Head of caudate nucleus (tissue), 42 donors: ENCODE measurements at regions not wholly inside any gene's neighbourhood (a gene's known extent, or its start where the extent isn't known, plus 50 kb on each side); places are given as distances from the start of the nearest gene placed in this dataset.

Experiments used
- DNase-seq, 42 donors: peaks; one replicate each; pipeline versions ENCODE4 v3.0.0 to v3.0.0-alpha.2; 2020 to 2021; ENCODE audit warnings: mixed read lengths in 7 of 42
- intact Hi-C: fragments of 100-400 bp; cut with DNase I; formaldehyde crosslinking; loops from one replicate; pipeline ENCODE4 v1.15.0; 2022

DNA sequence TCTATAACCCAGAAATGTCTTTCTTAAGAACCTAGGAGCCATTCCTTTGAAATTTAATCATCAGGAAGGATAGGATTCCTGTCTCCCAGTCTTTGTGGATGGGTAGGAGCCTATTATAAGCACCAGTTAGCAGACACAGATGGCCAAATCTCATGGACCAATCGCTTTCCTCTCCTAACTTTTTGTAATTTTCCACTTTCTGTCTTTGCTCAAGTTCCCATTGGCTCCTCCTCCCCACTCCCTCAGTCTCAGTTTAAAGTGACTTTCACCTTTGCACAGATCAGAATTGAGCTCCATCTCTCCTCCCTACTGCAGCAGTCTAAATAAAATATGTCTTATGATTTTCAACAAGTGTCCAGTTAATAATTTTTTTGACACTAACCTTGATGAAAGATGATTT, 192.3 kb downstream of the HS3ST3A1 start:
- intact Hi-C loops: no loop called here
- no peak for DNase-seq

DNA sequence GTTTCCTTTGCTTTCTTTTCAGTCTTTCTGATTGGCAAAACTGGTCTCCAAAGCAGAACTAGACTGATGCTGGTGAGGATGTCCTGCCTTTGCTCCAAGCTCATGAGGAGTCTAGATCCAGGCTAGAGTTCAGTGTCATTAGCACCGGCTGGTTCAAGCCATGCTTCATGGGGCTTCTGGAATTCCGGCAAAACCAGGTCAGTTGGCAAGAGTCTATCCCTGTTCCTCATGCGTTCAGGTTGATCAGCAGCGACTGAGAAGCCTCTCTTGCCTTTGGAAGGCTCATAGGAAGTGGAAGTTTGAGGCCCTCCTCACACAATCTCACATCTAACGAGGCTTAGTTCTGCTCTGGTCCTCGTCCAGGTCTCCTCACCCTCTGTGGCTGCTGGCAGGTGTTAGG, 194.3 kb downstream of the HS3ST3A1 start:
- no peak for DNase-seq
- intact Hi-C loops: no loop called here

DNA sequence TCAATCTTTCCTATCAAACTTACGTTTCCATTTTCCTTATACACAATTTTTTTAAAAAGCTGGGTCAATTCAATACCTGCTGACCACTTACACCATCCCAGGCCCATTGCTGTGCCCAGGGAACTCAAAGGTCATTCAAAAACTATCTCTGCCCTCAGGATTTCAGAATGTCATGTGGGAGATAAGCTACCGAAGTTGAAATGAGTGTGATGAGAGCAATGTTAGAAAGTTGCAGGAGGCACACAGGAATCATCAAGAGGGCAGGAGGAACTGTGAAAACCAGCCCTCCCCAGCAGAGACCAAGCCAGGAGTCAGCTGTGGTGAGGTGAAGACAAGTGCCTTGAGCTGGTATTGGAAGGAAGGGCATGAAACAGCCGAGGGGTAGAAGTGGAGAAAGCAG, 195.9 kb downstream of the HS3ST3A1 start:
- intact Hi-C loops: no loop called here
- DNase-seq: no peak

DNA sequence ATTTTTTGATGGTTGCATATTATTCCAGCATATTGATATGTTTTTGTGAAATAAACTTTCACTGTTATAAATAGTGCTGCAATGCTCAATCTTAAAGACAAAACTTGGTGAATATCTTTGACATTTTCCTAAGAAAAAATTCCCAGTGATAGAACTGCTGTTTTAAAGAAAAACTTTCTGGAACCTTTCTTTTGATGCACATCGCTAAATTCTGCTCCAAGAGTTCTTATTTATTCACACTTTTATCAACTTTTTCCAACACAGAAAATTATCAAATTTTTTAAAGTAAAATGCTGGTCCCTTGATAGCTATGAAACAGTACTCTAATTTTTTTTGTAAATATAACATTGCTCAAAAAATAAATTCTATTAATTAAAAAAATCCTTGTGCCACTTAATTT, 196.6 kb downstream of the HS3ST3A1 start:
- intact Hi-C loops: no loop called here
- DNase-seq: no peak

DNA sequence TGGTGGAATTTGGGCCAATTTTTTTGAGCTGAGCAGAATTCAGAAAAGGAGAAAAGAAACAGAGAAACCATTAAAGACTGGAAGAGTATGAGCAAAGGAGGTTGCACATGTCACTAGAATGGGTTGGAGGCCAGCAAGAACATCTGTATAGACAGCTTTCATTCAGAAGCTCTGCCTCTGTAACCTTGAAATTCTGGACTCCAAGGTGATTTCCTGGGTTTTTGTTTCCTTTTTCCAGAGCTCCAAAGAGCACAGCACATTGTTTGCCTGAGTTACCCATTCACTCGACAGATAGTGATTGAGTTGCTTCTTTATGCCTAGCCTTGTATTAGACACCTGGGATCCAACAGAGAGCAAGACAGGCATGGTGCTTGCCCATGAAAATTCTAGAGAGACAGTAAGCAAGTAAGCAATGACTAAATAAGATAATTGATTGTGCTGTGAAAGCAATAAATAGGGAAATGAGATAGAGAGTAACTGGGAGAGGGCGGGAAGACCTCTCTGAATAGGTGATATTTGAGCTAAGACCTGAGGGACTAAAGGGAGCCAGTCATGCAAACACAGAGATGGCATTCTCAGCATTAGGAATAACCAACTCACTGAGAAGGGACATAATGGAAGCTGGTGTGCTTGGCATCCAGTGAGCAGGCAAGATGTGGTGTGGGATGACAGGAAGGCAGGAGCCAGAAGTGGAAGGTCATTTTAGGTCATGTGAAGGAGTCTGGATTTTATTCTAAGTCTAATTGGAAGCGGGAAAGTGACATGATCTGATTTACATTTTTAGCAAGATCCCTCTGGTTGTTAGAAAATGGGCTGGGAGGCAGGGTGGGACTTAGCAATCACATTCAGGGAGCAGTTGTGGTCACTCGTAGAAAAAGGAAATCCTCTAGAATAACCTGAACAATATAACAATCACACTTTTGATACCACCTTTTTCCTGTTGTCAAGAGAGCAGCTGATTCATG, 197.5 kb downstream of the HS3ST3A1 start:
- intact Hi-C loops: no loop called here
- DNase-seq: no peak

DNA sequence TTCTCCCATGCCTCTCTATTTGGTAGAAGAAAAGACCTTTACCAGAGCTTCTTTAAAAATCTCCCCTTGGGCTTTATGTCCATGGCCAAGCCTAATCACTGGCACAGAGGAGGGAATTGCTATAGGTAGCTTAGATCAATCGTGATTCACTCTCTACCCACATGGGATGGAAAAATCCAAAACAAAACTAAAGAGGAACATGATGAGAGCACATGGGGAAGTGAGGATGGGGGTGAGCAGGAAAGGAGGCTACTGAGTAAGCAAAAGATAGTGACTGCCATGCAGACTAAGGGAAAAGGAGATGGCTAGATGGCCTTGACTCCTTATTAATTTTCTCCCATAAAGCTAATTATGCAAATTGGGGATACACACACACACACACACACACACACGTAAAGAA, 201.2 kb downstream of the HS3ST3A1 start:
- intact Hi-C loops: no loop called here
- no peak for DNase-seq

DNA sequence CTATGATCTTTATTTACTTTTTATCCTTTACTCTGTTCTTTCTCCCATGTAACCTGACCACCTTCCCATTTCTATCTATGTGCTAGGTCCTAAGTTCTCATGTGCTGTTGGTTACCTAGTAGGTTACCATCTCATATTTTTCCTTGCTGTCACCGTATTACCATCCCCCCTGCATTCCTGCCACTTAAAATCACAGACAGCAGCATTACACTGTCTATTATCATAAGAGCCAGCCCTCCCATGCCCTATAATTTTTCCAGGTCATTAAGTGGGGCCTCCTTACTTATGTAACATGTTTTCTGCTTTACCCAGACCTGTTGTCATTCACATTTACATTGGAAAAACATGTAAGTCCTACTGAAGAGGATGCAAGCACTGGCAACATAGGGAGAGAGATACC, 202.9 kb downstream of the HS3ST3A1 start:
- intact Hi-C loops: no loop called here
- DNase-seq: no peak

DNA sequence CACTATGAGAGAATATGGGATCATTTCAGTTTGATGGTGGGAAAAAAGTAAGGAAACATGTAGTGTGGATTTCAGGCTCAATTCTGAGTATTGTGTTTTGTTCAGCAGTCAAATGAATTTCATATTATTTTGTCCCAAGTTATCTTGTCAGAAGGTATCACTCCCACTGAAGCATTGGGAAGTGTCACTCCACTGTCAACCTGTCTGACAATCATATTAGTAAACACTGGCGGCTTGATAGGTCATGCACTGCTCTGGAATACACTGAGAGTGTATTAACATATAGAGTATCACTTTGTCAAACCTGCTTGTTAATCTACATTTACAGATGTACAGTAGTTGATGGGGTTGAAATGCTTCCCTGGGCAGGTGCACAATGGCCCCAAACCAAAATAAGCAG, 203.6 kb downstream of the HS3ST3A1 start:
- intact Hi-C loops: no loop called here
- no peak for DNase-seq

DNA sequence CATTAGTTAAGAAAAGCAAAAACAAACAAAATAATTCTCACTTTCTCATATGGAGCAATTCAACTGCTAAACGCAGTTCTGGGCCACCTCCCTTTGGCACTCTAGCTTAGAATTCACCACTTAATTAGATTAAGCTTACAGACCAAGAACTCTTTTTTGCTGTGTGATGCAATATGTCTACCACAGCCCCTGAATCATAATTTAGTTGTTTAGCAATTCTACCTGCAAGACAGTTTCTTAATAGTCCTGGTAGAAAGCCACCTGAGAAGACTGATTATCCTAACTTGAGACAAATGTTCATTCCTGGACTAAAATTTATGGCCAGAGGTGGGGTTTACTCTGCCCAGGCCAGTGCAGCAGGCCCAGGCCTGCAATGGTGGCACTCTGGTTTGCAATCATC, 205.9 kb downstream of the HS3ST3A1 start:
- DNase-seq: no peak
- intact Hi-C loops: no loop called here

DNA sequence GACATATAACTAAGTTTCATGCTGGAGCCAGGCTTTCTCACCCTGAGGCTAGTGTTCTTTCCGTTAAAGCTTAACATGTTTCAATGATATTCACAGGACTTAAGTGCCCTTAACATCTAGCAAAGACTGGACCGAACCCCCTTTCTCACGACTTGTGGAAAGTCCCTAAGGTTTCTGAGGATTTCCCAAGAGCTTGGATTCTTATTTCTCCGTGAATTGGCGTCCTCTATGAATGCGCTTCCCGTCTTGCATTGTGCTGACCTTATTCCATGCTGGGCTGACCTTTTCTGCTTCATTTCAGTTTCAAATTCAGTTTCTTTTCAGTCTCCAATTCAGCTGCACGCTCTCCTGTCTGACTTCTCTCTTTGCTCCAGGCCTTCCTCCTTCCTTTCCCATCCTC, 206.4 kb downstream of the HS3ST3A1 start:
- intact Hi-C loops: no loop called here
- no peak for DNase-seq

DNA sequence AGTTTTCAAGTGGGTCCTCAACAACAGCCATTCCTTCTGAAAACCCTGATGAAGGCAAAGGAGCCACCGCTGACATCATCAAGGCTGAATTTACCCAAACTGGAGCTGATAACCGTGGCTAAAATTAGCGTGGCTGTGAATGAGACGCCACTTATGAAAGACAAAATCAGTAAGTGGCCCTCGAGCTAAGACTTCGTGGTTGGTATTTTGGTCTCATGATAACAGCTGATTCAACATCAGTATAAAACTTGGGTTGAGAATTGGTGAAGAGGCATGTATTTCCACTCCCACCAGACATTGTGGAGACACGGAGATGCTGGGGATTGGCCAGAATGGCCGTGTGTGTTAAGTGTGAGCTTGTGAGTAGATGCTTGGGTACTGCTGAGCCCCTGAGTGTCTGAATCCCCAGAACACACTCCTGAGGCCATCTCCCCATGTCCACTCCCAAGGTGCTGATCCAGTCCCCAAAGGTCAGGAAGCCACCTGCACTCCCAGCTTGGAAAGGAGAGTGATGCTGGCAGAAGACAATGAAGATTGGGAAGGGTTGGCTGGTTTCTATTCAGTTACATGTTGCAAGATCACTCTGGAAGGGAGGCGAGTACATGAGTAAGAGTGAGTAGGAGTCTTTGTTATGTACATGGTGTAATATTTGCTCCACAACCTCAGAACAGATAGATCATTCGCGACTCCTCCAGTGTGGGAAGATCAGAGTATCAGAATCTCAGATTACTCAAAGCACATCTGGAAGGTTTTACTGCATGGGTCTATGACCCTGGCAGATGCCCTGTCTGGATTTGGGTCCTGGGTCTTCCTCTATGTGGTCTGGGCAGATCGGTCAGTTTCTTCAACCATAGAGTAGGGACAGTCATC, 207.7 kb downstream of the HS3ST3A1 start:
- DNase-seq: peak in 23 of 42 donors; percentile 4 to 76 (median 42)
- intact Hi-C loops: no loop called here

DNA sequence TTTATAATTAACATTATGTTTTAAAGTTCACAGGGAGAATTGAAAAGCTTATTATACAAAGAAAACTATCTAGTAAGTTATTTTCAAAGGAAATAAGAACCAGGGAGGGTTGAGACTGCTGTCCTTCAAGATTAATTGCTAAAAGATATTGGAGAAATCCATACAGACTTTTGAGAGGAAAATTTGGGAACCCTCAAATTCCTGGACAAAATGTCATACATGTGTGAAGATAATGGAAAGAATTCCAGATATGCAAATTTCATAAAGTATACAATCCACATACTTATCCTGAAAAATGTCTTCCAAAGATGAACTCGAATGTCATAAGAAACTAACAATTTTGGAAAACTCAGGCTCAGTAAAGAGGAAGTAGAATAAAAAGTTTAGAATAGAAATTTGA, 213.8 kb downstream of the HS3ST3A1 start:
- intact Hi-C loops: no loop called here
- DNase-seq: no peak

DNA sequence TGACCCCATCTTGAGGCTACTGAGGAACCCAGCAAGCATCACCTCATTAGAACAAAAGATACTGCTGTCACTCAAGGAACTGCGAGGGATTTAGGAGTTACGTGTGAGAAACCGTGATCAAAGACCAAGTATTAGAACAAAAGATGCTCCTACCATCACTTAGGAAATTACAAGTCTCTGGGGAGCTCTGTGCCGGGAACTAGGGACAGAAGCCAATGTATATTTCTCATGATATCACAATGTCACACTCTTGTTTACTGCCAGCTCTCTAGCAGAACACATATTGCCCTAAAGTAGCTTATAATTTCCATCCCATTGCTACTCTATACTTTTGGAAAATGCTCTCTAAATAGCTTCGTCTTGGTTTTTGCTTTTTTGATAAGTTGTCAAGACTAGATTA, 214.5 kb downstream of the HS3ST3A1 start:
- no peak for DNase-seq
- intact Hi-C loops: no loop called here

DNA sequence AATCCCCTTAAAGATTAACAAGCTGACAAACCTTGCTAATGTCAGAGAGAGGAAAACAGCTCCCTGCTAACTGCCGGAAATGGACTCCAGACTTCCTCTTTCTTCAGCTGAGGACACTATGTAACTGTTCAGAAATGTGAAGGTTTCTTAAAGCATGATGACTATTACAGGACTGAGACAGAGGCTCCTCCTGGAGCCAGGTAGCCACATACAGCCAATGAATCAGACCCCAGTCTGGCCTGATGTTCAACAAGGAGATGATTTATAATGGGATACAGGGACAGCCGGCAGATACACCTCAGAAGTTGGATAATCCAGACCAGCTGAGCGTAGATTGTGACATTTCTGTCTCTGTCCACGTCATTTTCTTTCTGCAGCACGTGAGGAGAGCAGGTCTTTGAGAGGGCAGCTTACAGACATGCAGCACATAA, 216.2 kb downstream of the HS3ST3A1 start:
- DNase-seq: no peak
- intact Hi-C loops: no loop called here

DNA sequence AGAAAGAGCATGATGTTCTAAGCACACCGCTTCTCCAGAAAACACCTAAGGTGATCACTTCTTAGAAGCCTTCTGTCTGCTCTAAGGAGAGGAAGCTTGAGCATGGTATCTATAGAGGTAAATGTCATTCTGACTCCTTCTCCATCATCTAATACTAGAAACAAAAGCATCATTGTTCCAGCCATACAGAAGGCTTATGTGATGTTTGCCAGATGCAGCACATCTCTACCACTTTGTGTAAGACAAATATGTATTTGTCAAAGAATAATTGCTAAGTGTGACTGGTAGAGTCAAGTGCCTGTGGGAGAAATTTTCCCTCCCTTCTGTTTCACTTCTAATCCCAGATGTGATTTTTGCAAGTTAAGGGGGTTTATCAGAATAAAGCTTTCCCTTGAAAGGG, 217.1 kb downstream of the HS3ST3A1 start:
- intact Hi-C loops: no loop called here
- no peak for DNase-seq

DNA sequence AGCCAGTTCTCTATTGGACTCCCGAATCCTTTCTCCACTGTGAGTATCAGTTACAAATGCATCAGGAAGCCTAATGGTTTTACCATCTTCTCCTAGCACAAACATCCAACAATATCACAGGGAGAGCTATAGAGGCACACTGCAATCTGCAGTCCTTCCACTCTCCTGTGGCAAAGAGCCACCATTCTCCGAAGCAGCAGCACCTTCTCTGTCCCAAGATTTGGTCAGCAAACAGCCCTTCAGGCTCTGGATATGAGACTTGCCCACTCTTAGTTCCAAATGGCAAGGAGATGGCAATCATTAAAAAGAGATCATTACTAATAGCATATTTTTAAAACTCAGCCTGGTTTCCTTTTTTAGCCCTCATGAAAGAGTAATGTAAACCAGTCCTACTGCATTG, 223.4 kb downstream of the HS3ST3A1 start:
- no peak for DNase-seq
- intact Hi-C loops: no loop called here

DNA sequence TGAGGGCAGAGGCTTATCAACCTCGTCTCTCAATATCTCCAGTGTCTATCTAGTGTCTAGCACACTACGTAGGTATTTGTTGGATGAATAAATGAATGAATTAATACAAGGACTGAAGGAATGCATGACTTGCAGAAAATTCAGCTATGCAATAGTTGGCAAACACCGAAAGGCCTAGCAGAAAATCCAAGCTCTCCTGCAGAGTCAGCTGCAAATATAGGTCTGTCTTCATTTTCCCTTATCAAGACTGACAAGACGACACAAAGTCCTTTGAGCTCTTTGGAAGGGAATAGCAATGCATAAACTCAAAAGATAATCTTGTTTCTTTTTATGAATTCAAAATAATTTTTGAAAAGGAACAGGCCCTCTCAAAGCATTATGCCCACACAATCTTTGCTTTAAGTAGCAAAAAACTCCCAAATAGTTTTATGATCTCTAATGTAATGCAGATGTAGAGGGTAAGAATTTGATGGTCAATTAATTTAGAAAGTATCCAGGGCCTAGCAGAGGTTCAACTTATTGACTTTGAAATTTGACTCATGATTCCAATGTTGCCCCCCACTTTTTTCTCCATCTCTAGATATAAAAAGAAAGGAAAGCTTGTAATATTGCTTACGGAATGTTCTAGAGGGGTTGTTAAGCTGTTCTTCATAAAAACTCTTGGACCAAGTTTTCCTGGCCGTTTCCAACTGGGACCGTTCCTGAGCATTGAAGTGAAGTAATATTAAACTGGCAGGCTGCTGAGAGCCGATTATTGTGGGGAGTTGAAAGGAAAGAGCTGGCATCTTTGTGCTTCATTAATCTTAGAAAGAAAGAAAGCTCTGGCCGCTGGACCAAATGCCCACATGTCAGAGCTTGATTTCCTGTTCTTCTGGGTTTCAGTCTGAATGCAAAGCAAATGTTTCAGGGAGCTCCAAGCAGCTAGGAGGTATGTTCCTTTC, 227.3 kb downstream of the HS3ST3A1 start:
- intact Hi-C loops: no loop called here
- DNase-seq: peak in 17 of 42 donors; percentile 4 to 67 (median 24)

DNA sequence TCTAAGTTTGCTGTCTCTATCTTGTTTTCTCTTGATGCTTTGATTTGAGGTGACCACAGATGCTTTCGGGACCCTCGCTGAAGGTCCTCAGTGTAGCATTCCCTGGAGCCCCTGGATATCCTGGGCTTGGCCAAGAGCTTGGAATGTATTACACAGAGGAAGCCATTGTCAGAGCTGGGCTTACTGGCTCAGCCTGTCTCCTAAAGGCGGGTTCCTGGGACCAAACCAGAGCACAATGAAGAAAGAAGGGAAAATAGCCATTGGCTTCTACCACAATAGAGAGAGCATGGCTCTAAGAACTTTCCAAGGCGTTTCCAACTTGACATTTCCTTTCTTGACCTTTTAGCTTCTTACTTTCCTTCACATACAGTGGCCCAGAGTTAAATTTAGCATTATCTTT, 229.3 kb downstream of the HS3ST3A1 start:
- intact Hi-C loops: no loop called here
- peak in 1 of 42 donors; percentile 6 for DNase-seq

DNA sequence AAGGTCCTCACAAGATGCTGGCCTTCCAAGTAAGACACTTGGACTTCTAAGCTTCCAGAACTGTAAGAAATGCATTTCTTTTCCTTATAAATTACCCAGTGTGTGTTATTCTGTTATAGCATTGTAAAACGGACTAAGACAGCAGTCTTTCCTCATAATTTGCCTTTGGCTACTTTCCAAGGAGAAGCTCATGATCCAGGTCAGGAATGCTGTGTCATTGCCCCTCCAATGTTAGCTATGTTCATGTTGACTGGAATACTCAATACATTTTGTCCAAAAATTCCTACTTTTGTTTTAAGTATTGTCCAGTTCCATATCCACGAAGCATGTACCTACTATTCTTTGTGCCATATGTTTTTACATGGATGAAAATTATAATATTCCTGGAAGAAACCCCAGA, 234.6 kb downstream of the HS3ST3A1 start:
- DNase-seq: no peak
- intact Hi-C loops: no loop called here
